HG02938 (cell line): ENCODE measurements at regions not wholly inside any gene's neighbourhood (a gene's known extent, or its start where the extent isn't known, plus 50 kb on each side); places are given as distances from the start of the nearest gene placed in this dataset.
"Not testable (repeated sequence)": the region's sequence is repeated elsewhere in the genome, so short reads cannot be mapped to it uniquely, and the experiment has no call there.

Experiments
- ATAC-seq: cut with Tn5 transposase; IDR thresholded peaks from one replicate; pipeline ENCODE4 v1.9.1; 2021; ENCODE audit warnings: mild to moderate bottlenecking, moderate library complexity; ENCODE audit not compliant: unreplicated experiment

- not testable (repeated sequence) for ATAC-seq
Observed at GRCh38 chr4:10388146-10388545, 69.1 kb downstream of the ZNF518B start.

- ATAC-seq: no peak
Observed at GRCh38 chr4:10385994-10386394, 71.2 kb downstream of the ZNF518B start.

GRCh38 chr4:10384974-10385373, 72.3 kb downstream of the ZNF518B start:
- no peak for ATAC-seq

GRCh38 chr4:10383417-10383816, 73.8 kb downstream of the ZNF518B start:
- no peak for ATAC-seq

GRCh38 chr4:10382171-10382570, 75.1 kb downstream of the ZNF518B start:
- not testable (repeated sequence) for ATAC-seq

- ATAC-seq: no peak
Observed at GRCh38 chr4:10381146-10381545, 76.1 kb downstream of the ZNF518B start.

- no peak for ATAC-seq
Observed at GRCh38 chr4:10380735-10381134, 76.5 kb downstream of the ZNF518B start.

GRCh38 chr4:10371869-10372471, 85.3 kb downstream of the ZNF518B start:
- ATAC-seq: no peak

- ATAC-seq: no peak
Observed at GRCh38 chr4:10371121-10371520, 86.1 kb downstream of the ZNF518B start.

- ATAC-seq: no peak
Observed at GRCh38 chr4:10369517-10369916, 87.7 kb downstream of the ZNF518B start.

GRCh38 chr4:10366628-10367027, 90.6 kb downstream of the ZNF518B start:
- ATAC-seq: no peak

- no peak for ATAC-seq
Observed at GRCh38 chr4:10364194-10364593, 93.0 kb downstream of the ZNF518B start.

GRCh38 chr4:10354746-10355145, 102.5 kb downstream of the ZNF518B start:
- ATAC-seq: no peak

- ATAC-seq: no peak
Observed at GRCh38 chr4:10354225-10354624, 103.0 kb downstream of the ZNF518B start.

- ATAC-seq: no peak
Observed at GRCh38 chr4:10353110-10353509, 104.1 kb downstream of the ZNF518B start.

GRCh38 chr4:10348241-10348640, 109.0 kb downstream of the ZNF518B start:
- ATAC-seq: no peak

GRCh38 chr4:10347815-10348214, 109.4 kb downstream of the ZNF518B start:
- ATAC-seq: no peak

- ATAC-seq: no peak
Observed at GRCh38 chr4:10347281-10347795, 109.9 kb downstream of the ZNF518B start.

- ATAC-seq: no peak
Observed at GRCh38 chr4:10346023-10346422, 111.2 kb downstream of the ZNF518B start.

- ATAC-seq: no peak
Observed at GRCh38 chr4:10345381-10345784, 111.8 kb downstream of the ZNF518B start.

GRCh38 chr4:10344824-10345223, 112.4 kb downstream of the ZNF518B start:
- no peak for ATAC-seq

- no peak for ATAC-seq
Observed at GRCh38 chr4:10343656-10344055, 113.6 kb downstream of the ZNF518B start.

GRCh38 chr4:10342866-10343265, 114.4 kb downstream of the ZNF518B start:
- no peak for ATAC-seq
